ENCODE measurements at regions not wholly inside any gene's neighbourhood (a gene's known extent, or its start where the extent isn't known, plus 50 kb on each side); places are given as distances from the start of the nearest gene placed in this dataset.

DNA sequence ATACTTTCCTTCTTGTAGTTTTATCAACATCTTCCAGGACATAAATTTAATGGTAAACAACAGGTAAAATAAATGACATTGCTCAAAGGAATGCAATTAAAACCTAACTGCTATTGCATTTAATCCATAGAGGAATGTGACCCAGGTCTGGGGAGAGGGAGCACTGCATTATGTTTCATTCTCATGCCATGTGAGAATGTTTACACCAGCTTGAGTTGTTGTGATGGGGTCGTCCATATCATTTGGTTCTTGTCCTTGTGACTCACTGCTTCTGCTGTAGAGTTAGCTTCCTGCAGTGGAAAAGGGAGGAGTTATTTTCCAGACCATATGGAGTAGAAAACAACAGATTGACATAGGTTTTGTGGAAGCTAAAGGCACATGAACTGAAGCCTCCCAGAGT is 129.3 kb upstream of the PMCH start:
- TF ChIP-seq, protein P1, sequence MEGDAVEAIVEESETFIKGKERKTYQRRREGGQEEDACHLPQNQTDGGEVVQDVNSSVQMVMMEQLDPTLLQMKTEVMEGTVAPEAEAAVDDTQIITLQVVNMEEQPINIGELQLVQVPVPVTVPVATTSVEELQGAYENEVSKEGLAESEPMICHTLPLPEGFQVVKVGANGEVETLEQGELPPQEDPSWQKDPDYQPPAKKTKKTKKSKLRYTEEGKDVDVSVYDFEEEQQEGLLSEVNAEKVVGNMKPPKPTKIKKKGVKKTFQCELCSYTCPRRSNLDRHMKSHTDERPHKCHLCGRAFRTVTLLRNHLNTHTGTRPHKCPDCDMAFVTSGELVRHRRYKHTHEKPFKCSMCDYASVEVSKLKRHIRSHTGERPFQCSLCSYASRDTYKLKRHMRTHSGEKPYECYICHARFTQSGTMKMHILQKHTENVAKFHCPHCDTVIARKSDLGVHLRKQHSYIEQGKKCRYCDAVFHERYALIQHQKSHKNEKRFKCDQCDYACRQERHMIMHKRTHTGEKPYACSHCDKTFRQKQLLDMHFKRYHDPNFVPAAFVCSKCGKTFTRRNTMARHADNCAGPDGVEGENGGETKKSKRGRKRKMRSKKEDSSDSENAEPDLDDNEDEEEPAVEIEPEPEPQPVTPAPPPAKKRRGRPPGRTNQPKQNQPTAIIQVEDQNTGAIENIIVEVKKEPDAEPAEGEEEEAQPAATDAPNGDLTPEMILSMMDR (IDR thresholded peaks at IDR 0.05), result no peak
- TF ChIP-seq ZFX (IDR thresholded peaks at IDR 0.05; ENCODE audit: borderline replicate concordance), result no peak

Measured in 22Rv1 (cell line).